Astrocyte of the spinal cord (primary cell): ENCODE measurements at regions not wholly inside any gene's neighbourhood (a gene's known extent, or its start where the extent isn't known, plus 50 kb on each side); places are given as distances from the start of the nearest gene placed in this dataset.

ENCODE experiments used
- DNase-seq: peaks from one replicate; pipeline ENCODE4 v3.0.0; 2011; ENCODE audit warnings: low read depth, low spot score
- H3K4me3 ChIP-seq: 2 replicates; pipeline ENCODE4 v1.5.1; 2011; ENCODE audit warnings: low read depth, mild to moderate bottlenecking, low read length, moderate library complexity
- CTCF ChIP-seq: IDR thresholded peaks from 2 replicates; pipeline ENCODE4 v1.5.1; 2012; ENCODE audit warnings: low read depth, mild to moderate bottlenecking, low read length, inconsistent platforms
- in situ Hi-C: cut with HindIII; loops from 2 replicates; pipeline ENCODE4 v1.10.0; 2017; ENCODE audit warnings: low sequenced_read_pairs

- in situ Hi-C loops, result no loop called here
- H3K4me3 ChIP-seq, result no peak overlapping the region
- no peak for DNase-seq
- TF ChIP-seq CTCF, result no peak
These were observed 91.9 kb upstream of the SLC25A33 start for GRCh38 chr1:9447215-9447960.

DNA sequence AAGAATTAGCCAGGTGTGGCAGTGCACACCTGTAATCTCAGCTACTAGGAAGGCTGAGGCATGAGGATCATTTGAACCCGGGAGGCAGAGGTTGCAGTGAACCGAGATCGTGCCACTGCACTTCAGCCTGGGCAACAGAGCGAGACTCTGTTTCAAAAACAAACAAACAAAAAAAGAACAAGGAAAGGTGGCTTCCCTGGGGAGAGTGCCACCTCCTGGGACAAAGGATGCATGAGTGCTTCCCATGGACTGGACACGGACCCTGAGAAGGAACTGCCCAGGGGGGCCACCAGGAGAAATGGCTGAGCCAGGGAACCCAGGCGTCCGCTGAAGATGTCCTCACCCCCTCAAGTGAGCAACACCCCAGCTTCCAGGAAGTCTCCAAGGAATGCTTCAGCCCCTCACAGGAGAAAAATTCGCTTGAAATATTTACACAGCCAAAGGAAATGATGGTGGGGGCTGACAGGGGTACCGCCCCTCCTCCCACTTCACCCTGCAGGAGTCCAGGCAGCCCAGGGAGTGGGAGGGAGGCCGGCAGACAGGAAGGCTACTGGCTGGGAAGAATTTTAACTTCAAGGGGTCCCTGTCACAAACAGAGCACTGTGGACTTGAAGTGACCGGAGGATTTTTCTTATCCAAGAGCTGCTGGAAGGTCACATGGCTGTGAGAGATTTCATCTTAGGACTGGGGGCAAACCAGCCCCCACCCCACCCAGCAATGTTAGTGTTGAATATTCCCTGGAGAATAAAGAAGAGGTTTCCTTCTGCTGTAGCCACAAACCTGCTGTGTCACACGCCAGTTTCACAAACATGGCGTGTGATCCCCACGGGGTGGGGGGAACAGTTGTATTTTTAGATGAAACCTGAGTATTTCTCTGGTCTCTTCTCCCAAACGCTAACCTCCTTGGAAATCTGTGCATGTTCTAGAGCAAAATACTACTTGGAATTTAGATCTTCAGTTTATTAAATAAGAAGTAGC lies 90.8 kb upstream of the SLC25A33 start:
- no peak for TF ChIP-seq CTCF
- no peak overlapping the region for H3K4me3 ChIP-seq
- DNase-seq, result peak; percentile 65
- in situ Hi-C loops, result no loop called here

DNA sequence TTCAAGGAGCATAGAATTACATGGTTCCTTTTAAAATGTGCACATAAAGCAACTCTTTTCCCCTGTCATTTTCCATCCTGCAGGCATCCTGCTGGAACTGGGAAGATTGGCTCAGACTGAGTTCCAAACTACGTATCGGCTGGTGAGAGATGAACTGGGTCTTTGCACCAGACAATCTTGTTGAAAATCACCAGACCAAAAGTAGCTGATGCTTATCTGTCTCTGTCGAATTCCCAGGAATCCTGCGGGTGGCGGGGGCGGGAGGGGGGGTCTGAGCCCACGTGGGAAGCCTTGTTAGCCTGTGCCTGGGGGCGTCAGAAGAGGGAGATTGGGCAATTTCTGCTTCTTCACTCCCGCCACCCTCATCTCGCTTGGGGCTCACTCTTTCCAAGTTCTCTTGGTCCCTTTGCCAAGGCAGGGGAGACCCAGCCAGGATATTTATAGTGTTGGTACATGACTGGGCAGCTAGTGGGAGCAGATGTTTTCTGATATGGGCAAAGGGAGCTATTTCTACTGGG lies 90.1 kb upstream of the SLC25A33 start:
- TF ChIP-seq CTCF, result no peak
- DNase-seq, result no peak
- no peak overlapping the region for H3K4me3 ChIP-seq
- in situ Hi-C loops, result no loop called here

- in situ Hi-C loops, result no loop called here
- no peak for TF ChIP-seq CTCF
These were observed 89.1 kb upstream of the SLC25A33 start for GRCh38 chr1:9449976-9450696.

GRCh38 chr1:9451081-9451480 lies 88.2 kb upstream of the SLC25A33 start:
- no peak for TF ChIP-seq CTCF
- no peak overlapping the region for H3K4me3 ChIP-seq
- in situ Hi-C loops, result no loop called here
- no peak for DNase-seq

More at GRCh38 chr1:9449976-9450696, 89.1 kb upstream of the SLC25A33 start:
- no peak for DNase-seq
- H3K4me3 ChIP-seq, result no peak overlapping the region
